ENCODE measurements at regions not wholly inside any gene's neighbourhood (a gene's known extent, or its start where the extent isn't known, plus 50 kb on each side); places are given as distances from the start of the nearest gene placed in this dataset.

DNA sequence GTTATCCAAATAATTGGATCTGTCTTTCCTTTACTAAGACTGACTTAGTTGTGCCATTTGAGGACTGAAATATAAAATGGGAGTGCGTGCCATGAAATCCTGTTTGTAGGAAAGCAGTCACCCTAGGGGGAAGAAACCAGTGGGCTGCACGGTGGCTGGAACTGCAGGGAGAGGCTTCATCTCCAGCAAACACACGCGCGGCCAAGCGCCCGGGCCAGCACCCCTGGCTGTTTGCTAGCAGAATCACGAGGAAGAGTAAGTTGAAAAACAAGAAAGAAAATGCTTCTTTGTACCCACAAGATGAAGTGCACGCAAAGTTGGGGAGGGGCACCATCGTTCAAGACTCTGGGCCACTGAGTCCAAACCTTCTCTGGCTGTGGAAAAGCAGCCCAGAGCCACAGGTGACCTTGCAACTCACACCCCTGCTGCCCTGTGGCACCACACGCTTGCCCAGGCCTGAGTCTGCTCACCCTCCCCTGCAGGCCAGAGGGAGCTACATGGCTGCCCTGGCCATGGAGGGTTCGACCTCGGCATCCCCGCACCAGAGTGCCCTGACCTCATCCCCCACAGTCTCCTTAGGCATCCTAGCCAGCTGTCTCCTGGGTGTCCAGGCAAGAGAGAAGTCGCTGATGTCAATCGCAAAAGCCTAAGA lies 55.2 kb downstream of the IRX2 start:
- Mint-ChIP-seq H3K4me3 (ENCODE audit: unreplicated experiment) (no peak overlapping the region), H3K4me1 (ENCODE audit: low read depth, unreplicated experiment) (no peaks in the 10 kb centered on the region), H3K27me3 (ENCODE audit: unreplicated experiment) (peaks cover 11% of the 10 kb centered on the region), H3K9me3 (ENCODE audit: unreplicated experiment) (peaks cover 5% of the 10 kb centered on the region), H3K36me3 (ENCODE audit: unreplicated experiment) (peaks cover 25% of the 10 kb centered on the region), H3K27ac (ENCODE audit: unreplicated experiment) (no peak overlapping the region)
- TF ChIP-seq, protein P1, sequence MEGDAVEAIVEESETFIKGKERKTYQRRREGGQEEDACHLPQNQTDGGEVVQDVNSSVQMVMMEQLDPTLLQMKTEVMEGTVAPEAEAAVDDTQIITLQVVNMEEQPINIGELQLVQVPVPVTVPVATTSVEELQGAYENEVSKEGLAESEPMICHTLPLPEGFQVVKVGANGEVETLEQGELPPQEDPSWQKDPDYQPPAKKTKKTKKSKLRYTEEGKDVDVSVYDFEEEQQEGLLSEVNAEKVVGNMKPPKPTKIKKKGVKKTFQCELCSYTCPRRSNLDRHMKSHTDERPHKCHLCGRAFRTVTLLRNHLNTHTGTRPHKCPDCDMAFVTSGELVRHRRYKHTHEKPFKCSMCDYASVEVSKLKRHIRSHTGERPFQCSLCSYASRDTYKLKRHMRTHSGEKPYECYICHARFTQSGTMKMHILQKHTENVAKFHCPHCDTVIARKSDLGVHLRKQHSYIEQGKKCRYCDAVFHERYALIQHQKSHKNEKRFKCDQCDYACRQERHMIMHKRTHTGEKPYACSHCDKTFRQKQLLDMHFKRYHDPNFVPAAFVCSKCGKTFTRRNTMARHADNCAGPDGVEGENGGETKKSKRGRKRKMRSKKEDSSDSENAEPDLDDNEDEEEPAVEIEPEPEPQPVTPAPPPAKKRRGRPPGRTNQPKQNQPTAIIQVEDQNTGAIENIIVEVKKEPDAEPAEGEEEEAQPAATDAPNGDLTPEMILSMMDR (IDR thresholded peaks at IDR 0.05; ENCODE audit: partially characterized antibody, unreplicated experiment), result no peak
- no peak for DNase-seq

DNA sequence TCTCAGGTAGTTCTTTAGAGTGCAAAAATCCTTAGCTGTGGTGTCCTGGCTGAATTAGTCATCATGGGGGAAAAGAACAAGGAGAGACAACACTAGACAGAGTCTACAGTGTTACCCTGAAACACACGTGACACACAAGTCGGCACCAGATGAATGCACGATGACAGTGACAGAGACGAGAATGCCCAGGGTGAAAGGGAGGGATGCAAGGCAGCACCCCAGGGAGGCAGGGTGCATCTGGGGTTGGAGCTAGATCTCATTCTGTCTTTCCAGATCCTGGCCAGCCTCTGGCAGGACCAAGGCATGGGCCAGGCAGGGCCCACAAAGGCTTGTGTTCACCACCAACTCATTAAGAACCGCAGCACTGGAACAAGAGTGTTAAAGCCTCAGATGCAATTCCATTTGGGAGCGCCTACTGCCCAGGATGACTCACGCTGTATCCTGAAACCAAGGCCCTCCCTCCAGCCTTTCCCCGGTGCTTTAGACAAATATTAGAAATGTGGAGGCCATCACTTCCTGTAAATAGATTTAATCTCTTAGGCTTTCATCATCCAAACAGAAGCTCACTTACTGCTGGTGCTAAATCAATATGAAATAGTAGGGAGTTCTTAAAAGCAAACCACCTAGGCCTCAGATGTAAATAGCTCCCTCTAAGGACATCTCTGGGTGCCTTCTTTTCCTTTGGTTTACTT lies 56.1 kb downstream of the IRX2 start:
- peaks cover 8% of the 10 kb centered on the region for H3K27me3 Mint-ChIP-seq (ENCODE audit: unreplicated experiment)
- H3K27ac Mint-ChIP-seq (ENCODE audit: unreplicated experiment), result no peak overlapping the region
- peaks cover 25% of the 10 kb centered on the region for H3K36me3 Mint-ChIP-seq (ENCODE audit: unreplicated experiment)
- TF ChIP-seq, protein P1 (IDR thresholded peaks at IDR 0.05; ENCODE audit: partially characterized antibody, unreplicated experiment), result no peak
- DNase-seq, result no peak
- H3K4me1 Mint-ChIP-seq (ENCODE audit: low read depth, unreplicated experiment), result no peaks in the 10 kb centered on the region
- peaks cover 4% of the 10 kb centered on the region for H3K9me3 Mint-ChIP-seq (ENCODE audit: unreplicated experiment)
- H3K4me3 Mint-ChIP-seq (ENCODE audit: unreplicated experiment), result no peak overlapping the region

DNA sequence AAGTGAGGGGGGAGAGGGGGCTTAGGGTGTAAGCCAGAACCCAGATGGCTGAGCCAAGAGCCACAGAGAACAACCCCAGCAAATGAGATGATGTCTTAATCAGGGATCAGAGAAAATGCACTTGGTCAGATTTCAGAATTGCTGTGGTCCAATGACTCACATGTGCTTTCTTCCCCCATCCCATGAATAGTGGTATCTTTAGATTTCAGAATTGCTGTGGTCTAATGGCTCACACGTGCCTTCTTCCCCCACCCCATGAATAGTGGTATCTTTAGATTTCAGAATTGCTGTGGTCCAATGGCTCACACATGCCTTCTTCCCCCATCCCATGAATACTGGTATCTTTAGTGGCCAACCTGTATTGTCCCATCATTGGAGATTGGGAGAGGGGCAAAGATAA lies 59.9 kb downstream of the IRX2 start:
- peaks cover 11% of the 10 kb centered on the region for H3K27me3 Mint-ChIP-seq (ENCODE audit: unreplicated experiment)

DNA sequence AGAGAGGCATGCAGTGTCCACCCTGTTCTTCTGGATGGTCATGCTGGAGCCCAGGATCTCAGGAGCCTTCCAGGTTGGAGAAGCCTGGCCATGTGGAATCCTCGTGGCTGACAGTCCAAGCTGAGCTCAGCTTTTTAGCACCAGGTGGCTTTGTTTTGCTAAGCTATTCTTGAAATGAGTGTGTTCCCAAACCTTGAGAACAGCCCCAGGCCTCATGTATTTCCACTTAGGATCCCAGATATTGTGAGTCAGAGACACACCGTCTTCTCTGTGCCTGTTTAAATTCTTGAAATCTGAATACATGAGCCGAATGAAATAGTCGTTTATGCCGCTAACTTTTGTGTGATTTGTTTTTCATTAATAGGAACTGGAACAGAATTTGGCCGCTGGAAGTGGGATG lies 61.2 kb downstream of the IRX2 start:
- Mint-ChIP-seq H3K36me3 (ENCODE audit: unreplicated experiment) (peaks cover 13% of the 10 kb centered on the region), H3K27ac (ENCODE audit: unreplicated experiment) (no peak overlapping the region), H3K4me1 (ENCODE audit: low read depth, unreplicated experiment) (no peaks in the 10 kb centered on the region), H3K4me3 (ENCODE audit: unreplicated experiment) (no peak overlapping the region), H3K27me3 (ENCODE audit: unreplicated experiment) (peaks cover 11% of the 10 kb centered on the region), H3K9me3 (ENCODE audit: unreplicated experiment) (no peaks in the 10 kb centered on the region)
- TF ChIP-seq, protein P1 (IDR thresholded peaks at IDR 0.05; ENCODE audit: partially characterized antibody, unreplicated experiment), result no peak
- no peak for DNase-seq

More for the DNA sequence above, 59.9 kb downstream of the IRX2 start:
- TF ChIP-seq, protein P1 (IDR thresholded peaks at IDR 0.05; ENCODE audit: partially characterized antibody, unreplicated experiment), result no peak
- Mint-ChIP-seq H3K9me3 (ENCODE audit: unreplicated experiment) (no peaks in the 10 kb centered on the region), H3K4me1 (ENCODE audit: low read depth, unreplicated experiment) (no peaks in the 10 kb centered on the region), H3K36me3 (ENCODE audit: unreplicated experiment) (peaks cover 18% of the 10 kb centered on the region), H3K4me3 (ENCODE audit: unreplicated experiment) (no peak overlapping the region), H3K27ac (ENCODE audit: unreplicated experiment) (no peak overlapping the region)
- no peak for DNase-seq

DNA sequence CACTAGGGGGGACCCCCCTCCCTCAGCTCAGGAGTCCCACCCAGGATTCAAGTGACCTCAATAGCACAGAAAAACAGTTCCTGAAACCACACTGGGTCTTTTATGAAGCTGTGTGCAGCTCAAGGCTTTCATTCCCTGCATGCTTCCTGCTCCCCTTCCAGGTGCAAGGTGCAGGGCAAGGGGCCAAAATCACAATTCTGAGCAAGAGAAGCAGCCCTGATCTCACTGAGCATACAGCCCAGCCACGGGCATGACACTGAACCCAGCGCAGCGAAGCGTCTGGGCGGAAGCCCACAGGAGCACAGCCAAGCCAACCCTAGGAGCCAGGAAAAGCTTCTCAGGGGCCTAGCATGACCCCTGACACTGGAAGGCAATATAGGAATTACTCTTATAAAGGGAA lies 62.9 kb downstream of the IRX2 start:
- H3K9me3 Mint-ChIP-seq (ENCODE audit: unreplicated experiment), result no peaks in the 10 kb centered on the region
- H3K4me3 Mint-ChIP-seq (ENCODE audit: unreplicated experiment), result no peak overlapping the region
- TF ChIP-seq, protein P1 (IDR thresholded peaks at IDR 0.05; ENCODE audit: partially characterized antibody, unreplicated experiment), result no peak
- no peaks in the 10 kb centered on the region for H3K4me1 Mint-ChIP-seq (ENCODE audit: low read depth, unreplicated experiment)
- H3K36me3 Mint-ChIP-seq (ENCODE audit: unreplicated experiment), result no peaks in the 10 kb centered on the region
- no peak for DNase-seq
- H3K27me3 Mint-ChIP-seq (ENCODE audit: unreplicated experiment), result peaks cover 5% of the 10 kb centered on the region
- H3K27ac Mint-ChIP-seq (ENCODE audit: unreplicated experiment), result no peak overlapping the region

All from glutamatergic neuron (in vitro differentiated cells).